H1 (cell line): ENCODE measurements at regions not wholly inside any gene's neighbourhood (a gene's known extent, or its start where the extent isn't known, plus 50 kb on each side); places are given as distances from the start of the nearest gene placed in this dataset.

Source experiments
- CTCF ChIA-PET: fragments of 300-600 bp; sonication (Branson Sonifier 250); formaldehyde crosslinking; loops from one replicate; lab custom pipeline; 2021; ENCODE audit not compliant: partially characterized antibody; lab: Charles Lee
- POLR2A ChIA-PET: fragments of 300-600 bp; sonication (Branson Sonifier 250); formaldehyde crosslinking; loops from one replicate; lab custom pipeline; 2021; ENCODE audit warnings: inconsistent platforms; ENCODE audit not compliant: partially characterized antibody; lab: Charles Lee
- DNase-seq, 2 experiments: peaks; one replicate each; pipeline versions ENCODE4 v3.0.0 to v3.0.0-alpha.2; 2010 to 2022; ENCODE audit warnings: low spot score in 2 of 2, low read depth in 1 of 2, mixed read lengths in 1 of 2
- FAIRE-seq: peaks from 2 replicates; lab custom pipeline; 2011; peaks lifted over from hg19 to GRCh38; lab: Jason Lieb, UNC
- H2AFZ ChIP-seq: 2 replicates; pipeline ENCODE4 v1.8.1; 2012; ENCODE audit warnings: low read length, inconsistent platforms
- H2AK5ac ChIP-seq: 2 replicates; pipeline ENCODE4 v1.6.1; 2013; ENCODE audit warnings: low read depth, low read length
- H2BK120ac ChIP-seq: replicated peaks from 2 replicates; pipeline ENCODE3; 2013; ENCODE audit warnings: low read depth, low read length, inconsistent platforms
- H2BK12ac ChIP-seq: 2 replicates; pipeline ENCODE4 v1.6.1; 2013; ENCODE audit warnings: low read depth, low read length
- H2BK15ac ChIP-seq: 2 replicates; pipeline ENCODE4 v1.6.1; 2013; ENCODE audit warnings: low read length
- H2BK20ac ChIP-seq: 2 replicates; pipeline ENCODE4 v1.6.1; 2013; ENCODE audit warnings: low read length
- H2BK5ac ChIP-seq: 2 replicates; pipeline ENCODE4 v1.6.1; 2013; ENCODE audit warnings: low read depth, low read length
- H3K14ac ChIP-seq: 2 replicates; pipeline ENCODE4 v1.6.1; 2013; ENCODE audit warnings: inconsistent platforms; ENCODE audit not compliant: insufficient read length
- H3K18ac ChIP-seq: 2 replicates; pipeline ENCODE4 v1.6.1; 2013; ENCODE audit warnings: low read length; ENCODE audit errors: extremely low read depth
- H3K23ac ChIP-seq: 2 replicates; pipeline ENCODE4 v1.6.1; 2013; ENCODE audit warnings: inconsistent platforms; ENCODE audit not compliant: insufficient read length
- H3K23me2 ChIP-seq: 2 replicates; pipeline ENCODE4 v1.6.1; 2013; ENCODE audit warnings: low read depth, low read length
- H3K27ac ChIP-seq: 2 replicates; pipeline ENCODE4 v1.6.1; 2011; ENCODE audit warnings: low read depth, low read length, inconsistent platforms
- H3K27me3 ChIP-seq, 4 experiments: replicated peaks in 1 of 4; 1 replicate in 1 of 4; 2 replicates in 3 of 4; pipeline versions ENCODE4 v1.6.1 to v1.8.1; 2011 to 2013; ENCODE audit warnings: low read length in 3 of 4, mild to moderate bottlenecking in 3 of 4, inconsistent platforms in 2 of 4, mixed read lengths in 2 of 4, moderate library complexity in 1 of 4; ENCODE audit not compliant: control insufficient read depth in 3 of 4, insufficient read depth in 3 of 4; ENCODE audit errors: extremely low read depth in 1 of 4
- H3K36me3 ChIP-seq, 4 experiments: 2 replicates each; pipeline versions ENCODE4 v1.6.1 to v1.8.1; 2011 to 2013; ENCODE audit warnings: mild to moderate bottlenecking in 4 of 4, low read length in 3 of 4, moderate library complexity in 2 of 4, control low read depth in 1 of 4, inconsistent platforms in 1 of 4; ENCODE audit not compliant: insufficient read depth in 4 of 4, control insufficient read depth in 2 of 4
- H3K4ac ChIP-seq: replicated peaks from 2 replicates; pipeline ENCODE3; 2013; ENCODE audit warnings: low read length, low read depth, mixed read lengths, inconsistent platforms; ENCODE audit not compliant: insufficient read length
- H3K4me1 ChIP-seq, 4 experiments: replicated peaks in 1 of 4; 1 replicate in 1 of 4; 2 replicates in 3 of 4; pipeline versions ENCODE4 v1.6.1 to v1.8.1; 2011 to 2013; ENCODE audit warnings: low read length in 3 of 4, inconsistent platforms in 2 of 4, mixed read lengths in 1 of 4; ENCODE audit not compliant: insufficient read depth in 4 of 4, control insufficient read depth in 3 of 4
- H3K4me2 ChIP-seq, 2 experiments: 2 replicates each; pipeline versions ENCODE4 v1.6.1 to v1.8.1; 2011 to 2013; ENCODE audit warnings: low read depth in 2 of 2, low read length in 2 of 2, control low read depth in 1 of 2, inconsistent platforms in 1 of 2, mild to moderate bottlenecking in 1 of 2; ENCODE audit not compliant: insufficient read depth in 1 of 2
- H3K4me3 ChIP-seq, 4 experiments: fragments of 200-600, 300-600 bp in 1 of 4; sonication (generic), shearing (Covaris generic), sonication (Bioruptor Twin) in 1 of 4; 2 replicates each; pipeline versions ENCODE4 v1.5.1 to v1.8.1; 2011 to 2016; ENCODE audit warnings: low read length in 4 of 4, low read depth in 3 of 4, control low read depth in 2 of 4, inconsistent platforms in 2 of 4, mild to moderate bottlenecking in 2 of 4, mixed read lengths in 1 of 4, moderate library complexity in 1 of 4; ENCODE audit not compliant: insufficient read depth in 2 of 4; ENCODE audit errors: extremely low read depth in 1 of 4
- H3K56ac ChIP-seq: replicated peaks from 2 replicates; pipeline ENCODE3; 2013; ENCODE audit warnings: low read depth, mild to moderate bottlenecking, mixed read lengths, low read length, inconsistent platforms; ENCODE audit not compliant: insufficient read length
- H3K79me1 ChIP-seq: 2 replicates; pipeline ENCODE4 v1.6.1; 2013; ENCODE audit warnings: low read depth, low read length, control low read depth
- H3K79me2 ChIP-seq, 2 experiments: 2 replicates each; pipeline versions ENCODE4 v1.6.1 to v1.8.1; 2012 to 2013; ENCODE audit warnings: low read length in 2 of 2, mild to moderate bottlenecking in 2 of 2, inconsistent platforms in 1 of 2; ENCODE audit not compliant: insufficient read depth in 2 of 2, control insufficient read depth in 1 of 2
- H3K9ac ChIP-seq, 4 experiments: replicated peaks in 1 of 4; 1 replicate in 1 of 4; 2 replicates in 3 of 4; pipeline versions ENCODE4 v1.6.1 to v1.8.1; 2011 to 2013; ENCODE audit warnings: low read depth in 3 of 4, low read length in 3 of 4, control low read depth in 2 of 4, mild to moderate bottlenecking in 2 of 4, moderate library complexity in 2 of 4, inconsistent platforms in 1 of 4; ENCODE audit errors: extremely low read depth in 1 of 4
- H3K9me3 ChIP-seq, 2 experiments: 2 replicates each; pipeline versions ENCODE4 v1.6.1 to v1.8.1; 2012 to 2013; ENCODE audit warnings: mild to moderate bottlenecking in 2 of 2, moderate library complexity in 2 of 2, control low read depth in 1 of 2, inconsistent platforms in 1 of 2, low read depth in 1 of 2, low read length in 1 of 2, mixed read lengths in 1 of 2; ENCODE audit not compliant: insufficient read depth in 2 of 2
- H4K20me1 ChIP-seq, 2 experiments: replicated peaks in 1 of 2; 2 replicates each; pipeline versions ENCODE3 to v1.8.1; 2011 to 2013; ENCODE audit warnings: inconsistent platforms in 2 of 2, low read length in 2 of 2, mild to moderate bottlenecking in 1 of 2; ENCODE audit not compliant: insufficient read depth in 2 of 2, control insufficient read depth in 1 of 2
- H4K5ac ChIP-seq: 2 replicates; pipeline ENCODE4 v1.6.1; 2013; ENCODE audit warnings: low read length, low read depth, mixed read lengths, inconsistent platforms; ENCODE audit not compliant: insufficient read length
- H4K8ac ChIP-seq: 2 replicates; pipeline ENCODE4 v1.8.0; 2013; ENCODE audit warnings: mild to moderate bottlenecking, moderate library complexity, low read length, inconsistent platforms; ENCODE audit not compliant: insufficient read depth; ENCODE audit errors: extremely low read depth
- H4K91ac ChIP-seq: replicated peaks from 2 replicates; pipeline ENCODE3; 2013; ENCODE audit warnings: low read length, mixed read lengths, inconsistent platforms; ENCODE audit not compliant: insufficient read length
- CBX5 ChIP-seq: fragments of 300-800, 300-1000 bp; sonication (generic); IDR thresholded peaks from 2 replicates; pipeline ENCODE4 v1.7.1; 2016; ENCODE audit warnings: antibody characterized with exemption, low read length, low read depth
- CEBPB ChIP-seq: IDR thresholded peaks from 2 replicates; pipeline ENCODE4 v1.6.1; 2012; ENCODE audit warnings: low read depth, low read length
- CHD1 ChIP-seq: IDR thresholded peaks from 2 replicates; pipeline ENCODE4 v1.6.1; 2012; ENCODE audit warnings: low read depth, low read length, improper control_type of control experiment
- CHD2 ChIP-seq: IDR thresholded peaks from 2 replicates; pipeline ENCODE4 v1.6.1; 2012; ENCODE audit warnings: low read length, improper control_type of control experiment
- EGR1 ChIP-seq: IDR thresholded peaks from 2 replicates; pipeline ENCODE4 v1.6.1; 2011; ENCODE audit warnings: low read depth, low read length, borderline replicate concordance
- EZH2 ChIP-seq: fragments of 200-600 bp; sonication (generic); IDR thresholded peaks from 2 replicates; pipeline ENCODE4 v1.7.1; 2012; ENCODE audit warnings: low read depth, mild to moderate bottlenecking, moderate library complexity, low read length, inconsistent platforms; ENCODE audit not compliant: severe bottlenecking
- KDM1A ChIP-seq: fragments of 200-600, 300-600 bp; sonication (generic); IDR thresholded peaks from 2 replicates; pipeline ENCODE4 v1.7.1; 2016; ENCODE audit warnings: mild to moderate bottlenecking, low read length, borderline replicate concordance
- KDM5A ChIP-seq: fragments of 200-600 bp; IDR thresholded peaks from 2 replicates; pipeline ENCODE4 v1.7.1; 2012; ENCODE audit warnings: mild to moderate bottlenecking, low read length, inconsistent platforms, mixed read lengths
- NRF1 ChIP-seq: IDR thresholded peaks from 2 replicates; pipeline ENCODE4 v1.6.1; 2011; ENCODE audit warnings: mild to moderate bottlenecking, low read depth, low read length, improper control_type of control experiment
- POLR2A ChIP-seq, 2 experiments: IDR thresholded peaks; 1 replicate in 1 of 2; 2 replicates in 1 of 2; pipeline ENCODE4 v1.6.1; 2011; ENCODE audit warnings: low read depth in 2 of 2, low read length in 2 of 2, mild to moderate bottlenecking in 2 of 2; ENCODE audit errors: control extremely low read depth in 1 of 2
- POLR2AphosphoS5 ChIP-seq: IDR thresholded peaks from 2 replicates; pipeline ENCODE4 v1.6.1; 2011; ENCODE audit warnings: low read depth, low read length
- RNF2 ChIP-seq: fragments of 200-900, 300-1000 bp; sonication (generic); IDR thresholded peaks from 2 replicates; pipeline ENCODE4 v1.7.1; 2016; ENCODE audit warnings: borderline replicate concordance, low read depth, mild to moderate bottlenecking, antibody characterized with exemption, low read length; ENCODE audit not compliant: poor library complexity, severe bottlenecking; ENCODE audit errors: missing control alignments
- SAP30 ChIP-seq: fragments of 300-600 bp; sonication (generic); IDR thresholded peaks from 2 replicates; pipeline ENCODE4 v1.7.1; 2012; ENCODE audit warnings: low read length, moderate library complexity, mild to moderate bottlenecking, inconsistent platforms; ENCODE audit not compliant: insufficient read depth, insufficient replicate concordance
- SP1 ChIP-seq: IDR thresholded peaks from 2 replicates; pipeline ENCODE4 v1.6.1; 2011; ENCODE audit warnings: low read depth, low read length
- SP4 ChIP-seq: IDR thresholded peaks from 2 replicates; pipeline ENCODE4 v1.6.1; 2012; ENCODE audit warnings: low read length, inconsistent platforms
- SRF ChIP-seq: IDR thresholded peaks from 2 replicates; pipeline ENCODE4 v1.6.1; 2011; ENCODE audit warnings: mild to moderate bottlenecking, low read depth, low read length, moderate library complexity
- TF ChIP-seq, protein P1 (sequence below): IDR thresholded peaks from 2 replicates; pipeline ENCODE4 v1.6.1; 2011; ENCODE audit warnings: low read depth, mild to moderate bottlenecking, low read length; ENCODE audit not compliant: insufficient read depth

DNA sequence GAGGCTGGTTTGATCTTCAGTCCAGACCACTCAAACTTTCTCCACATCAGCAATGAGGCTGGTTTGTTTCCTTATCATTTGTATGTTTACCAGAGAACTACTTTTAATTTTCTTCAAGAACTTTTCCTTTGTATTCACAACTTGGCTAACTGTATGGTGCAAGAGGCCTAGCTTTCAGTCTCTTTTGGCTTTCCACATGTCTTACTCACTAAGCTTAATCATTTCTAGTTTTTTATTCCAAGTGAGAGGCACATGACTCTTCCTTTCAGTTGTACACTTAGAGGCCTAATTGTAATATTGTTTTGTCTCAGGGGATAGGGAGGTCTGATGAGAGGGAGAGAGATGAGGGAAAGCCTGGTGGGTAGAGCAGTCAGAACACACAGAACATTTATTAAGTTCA is 554.0 kb upstream of the ARRDC3 start:
- H3K18ac ChIP-seq, result no peak overlapping the region
- no peak overlapping the region for H3K27ac ChIP-seq
- H3K9ac ChIP-seq, result no peak overlapping the region
- H2BK5ac ChIP-seq, result no peak overlapping the region
- no peaks in the 10 kb centered on the region for H3K79me1 ChIP-seq
- H3K56ac ChIP-seq, result no peak overlapping the region
- H2BK20ac ChIP-seq, result no peak overlapping the region
- H3K36me3 ChIP-seq, result no peaks in the 10 kb centered on the region
- no peak overlapping the region for H2BK120ac ChIP-seq
- H3K4me2 ChIP-seq, result no peak overlapping the region
- peaks cover 2% of the 10 kb centered on the region; the same call in 1 of the 2 replicates for H3K23me2 ChIP-seq
- H3K14ac ChIP-seq, result no peak overlapping the region
- ChIA-PET CTCF (interaction anchor here (0.9 to 1.1 kb wide), 3 partner anchors 9 to 295 kb away, joined by 3 to 5 read pairs (median 3); no protein-coding TSS in a partner anchor), POLR2A (no interaction called here)
- H3K27me3 ChIP-seq, result no peaks in the 10 kb centered on the region
- H3K4ac ChIP-seq, result no peak overlapping the region
- no peaks in the 10 kb centered on the region for H3K79me2 ChIP-seq
- no peak overlapping the region for H2AFZ ChIP-seq
- H2BK12ac ChIP-seq, result no peak overlapping the region
- H3K9me3 ChIP-seq, result no peaks in the 10 kb centered on the region
- no peak overlapping the region for H2BK15ac ChIP-seq
- FAIRE-seq (no peak), DNase-seq (no peak)
- no peak overlapping the region for H4K5ac ChIP-seq
- H3K4me3 ChIP-seq, result no peak overlapping the region
- no peak overlapping the region for H2AK5ac ChIP-seq
- no peak overlapping the region for H3K23ac ChIP-seq
- no peaks in the 10 kb centered on the region for H4K20me1 ChIP-seq
- H3K4me1 ChIP-seq, result peaks cover 0 to 3% (median 0%) of the 10 kb centered on the region in 4 experiments; a peak in 1 of 7 replicates
- no peak overlapping the region for H4K91ac ChIP-seq
- H4K8ac ChIP-seq, result no peak overlapping the region
- TF ChIP-seq CHD2 (no peak), KDM5A (no peak), SRF (no peak), CHD1 (no peak), NRF1 (no peak), EZH2 (no peak), KDM1A (no peak), POLR2A (IDR thresholded peaks at IDR 0.05; ENCODE audit: control extremely low read depth in 1 of 2, low read depth in 2 of 2, low read length in 2 of 2) (no peak), RNF2 (no peak), CBX5 (no peak), POLR2AphosphoS5 (no peak), SP4 (no peak), SP1 (no peak), EGR1 (no peak), CEBPB (no peak), SAP30 (no peak)
- TF ChIP-seq, protein P1, sequence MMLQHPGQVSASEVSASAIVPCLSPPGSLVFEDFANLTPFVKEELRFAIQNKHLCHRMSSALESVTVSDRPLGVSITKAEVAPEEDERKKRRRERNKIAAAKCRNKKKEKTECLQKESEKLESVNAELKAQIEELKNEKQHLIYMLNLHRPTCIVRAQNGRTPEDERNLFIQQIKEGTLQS, result no peak
